GM23338 (cell line): ENCODE measurements at regions not wholly inside any gene's neighbourhood (a gene's known extent, or its start where the extent isn't known, plus 50 kb on each side); places are given as distances from the start of the nearest gene placed in this dataset.

Source experiments
- ATAC-seq: fragments of 200-7000 bp; cut with Tn5 transposase; 3 replicates; pipeline ENCODE4 v1.9.1; 2020
- DNase-seq: peaks from one replicate; pipeline ENCODE4 v3.0.0-alpha.2; 2015; ENCODE audit warnings: low spot score
- H2AFZ ChIP-seq: fragments of 200-600 bp; sonication (generic); 2 replicates; pipeline ENCODE4 v1.8.0; 2016; ENCODE audit warnings: antibody characterized with exemption, mild to moderate bottlenecking, moderate library complexity
- H3F3A ChIP-seq: fragments of 200-600 bp; sonication (generic); replicated peaks from 2 replicates; pipeline ENCODE4 v1.8.0; 2017; ENCODE audit warnings: antibody characterized with exemption, mixed run types, low read depth
- H3K27ac ChIP-seq: fragments of 200-600 bp; sonication (generic); 2 replicates; pipeline ENCODE4 v1.6.1; 2016; ENCODE audit warnings: low read depth
- H3K27me3 ChIP-seq: fragments of 200-600 bp; sonication (generic); 2 replicates; pipeline ENCODE4 v1.8.0; 2016; ENCODE audit warnings: mild to moderate bottlenecking, mixed run types, moderate library complexity; ENCODE audit not compliant: insufficient read depth
- H3K36me3 ChIP-seq: fragments of 200-600 bp; sonication (generic); 2 replicates; pipeline ENCODE4 v1.8.0; 2016; ENCODE audit warnings: mild to moderate bottlenecking; ENCODE audit not compliant: insufficient read depth
- H3K4me1 ChIP-seq: fragments of 200-600 bp; sonication (generic); 2 replicates; pipeline ENCODE4 v1.8.0; 2016; ENCODE audit warnings: mild to moderate bottlenecking, moderate library complexity; ENCODE audit not compliant: insufficient read depth
- H3K4me2 ChIP-seq: fragments of 200-600 bp; sonication (generic); 2 replicates; pipeline ENCODE4 v1.7.1; 2017; ENCODE audit warnings: mixed run types
- H3K4me3 ChIP-seq: fragments of 200-600 bp; sonication (generic); 2 replicates; pipeline ENCODE4 v1.6.1; 2016; ENCODE audit warnings: mixed run types
- H3K79me2 ChIP-seq: fragments of 200-600 bp; sonication (generic); replicated peaks from 2 replicates; pipeline ENCODE4 v1.8.0; 2017; ENCODE audit warnings: mild to moderate bottlenecking; ENCODE audit not compliant: insufficient read depth
- H3K9me2 ChIP-seq: fragments of 200-600 bp; sonication (generic); 2 replicates; pipeline ENCODE4 v1.8.0; 2017; ENCODE audit not compliant: insufficient read depth
- H4K20me1 ChIP-seq: fragments of 200-600 bp; sonication (generic); replicated peaks from 2 replicates; pipeline ENCODE4 v1.8.0; 2017; ENCODE audit warnings: mild to moderate bottlenecking; ENCODE audit not compliant: insufficient read depth
- H3K27ac Mint-ChIP-seq: 2 replicates; pipeline ENCODE4 v1.8.0; 2020; ENCODE audit warnings: inconsistent platforms, mild to moderate bottlenecking, moderate library complexity, mixed read lengths
- H3K27me3 Mint-ChIP-seq: 3 replicates; pipeline ENCODE4 v1.8.0; 2022; ENCODE audit warnings: low read depth, mild to moderate bottlenecking, moderate library complexity, mixed read lengths, inconsistent platforms; ENCODE audit not compliant: insufficient read depth, poor library complexity
- H3K36me3 Mint-ChIP-seq: 3 replicates; pipeline ENCODE4 v1.8.0; 2021; ENCODE audit warnings: low read depth, mild to moderate bottlenecking, inconsistent platforms, moderate library complexity, mixed read lengths
- H3K4me1 Mint-ChIP-seq: 3 replicates; pipeline ENCODE4 v1.8.0; 2020; ENCODE audit warnings: mild to moderate bottlenecking, inconsistent platforms, mixed read lengths
- H3K4me3 Mint-ChIP-seq: 3 replicates; pipeline ENCODE4 v1.8.0; 2021; ENCODE audit warnings: moderate library complexity, mild to moderate bottlenecking, inconsistent platforms, mixed read lengths
- H3K9me3 Mint-ChIP-seq: 3 replicates; pipeline ENCODE4 v1.8.0; 2020; ENCODE audit warnings: moderate library complexity, mild to moderate bottlenecking, inconsistent platforms, mixed read lengths
- CREB1 ChIP-seq: fragments of 250-450 bp; sonication (Bioruptor Pico); IDR thresholded peaks from 2 replicates; pipeline ENCODE4 v1.5.0; 2020; ENCODE audit warnings: low read depth, mild to moderate bottlenecking, moderate library complexity
- CTCF ChIP-seq, 2 experiments: fragments of 200-600 bp in 1 of 2; sonication (generic) in 1 of 2; conservative IDR thresholded peaks; 2 replicates each; pipeline versions ENCODE4 v1.5.1 to v1.6.1; 2016 to 2017; ENCODE audit warnings: antibody characterized with exemption in 2 of 2, low read depth in 2 of 2, mild to moderate bottlenecking in 2 of 2, moderate library complexity in 1 of 2
- ETS1 ChIP-seq: IDR thresholded peaks from 2 replicates; pipeline ENCODE4 v1.6.1; 2016; ENCODE audit warnings: antibody characterized with exemption
- EZH2 ChIP-seq: fragments of 200-600 bp; sonication (generic); IDR thresholded peaks from one replicate; pipeline ENCODE4 v1.8.0; 2017; ENCODE audit warnings: antibody characterized with exemption, mild to moderate bottlenecking, low read depth; ENCODE audit not compliant: unreplicated experiment
- EZH2phosphoT487 ChIP-seq: fragments of 200-600 bp; sonication (generic); IDR thresholded peaks from one replicate; pipeline ENCODE4 v1.8.1; 2018; ENCODE audit warnings: antibody characterized with exemption; ENCODE audit not compliant: unreplicated experiment
- JUNB ChIP-seq: IDR thresholded peaks from one replicate; pipeline ENCODE4 v1.6.1; 2016; ENCODE audit warnings: antibody characterized with exemption; ENCODE audit not compliant: unreplicated experiment
- NANOG ChIP-seq: IDR thresholded peaks from 2 replicates; pipeline ENCODE4 v1.6.1; 2016; ENCODE audit warnings: antibody characterized with exemption, borderline replicate concordance
- POLR2AphosphoS5 ChIP-seq: IDR thresholded peaks from 2 replicates; pipeline ENCODE4 v1.6.1; 2016; ENCODE audit warnings: antibody characterized with exemption, low read depth
- REST ChIP-seq: IDR thresholded peaks from one replicate; pipeline ENCODE4 v1.6.1; 2018; ENCODE audit warnings: antibody characterized with exemption; ENCODE audit not compliant: unreplicated experiment
- STAT1 ChIP-seq: IDR thresholded peaks from one replicate; pipeline ENCODE4 v1.6.1; 2016; ENCODE audit warnings: antibody characterized with exemption; ENCODE audit not compliant: unreplicated experiment
- ZNF114 ChIP-seq: fragments of 250-450 bp; sonication (Bioruptor Pico); IDR thresholded peaks from 2 replicates; pipeline ENCODE4 v1.5.0; 2020; ENCODE audit warnings: mild to moderate bottlenecking, moderate library complexity
- ZNF331 ChIP-seq: fragments of 250-450 bp; sonication (Bioruptor Pico); IDR thresholded peaks from 2 replicates; pipeline ENCODE4 v1.5.0; 2020; ENCODE audit warnings: low read depth, mild to moderate bottlenecking, moderate library complexity
- ZNF462 ChIP-seq: fragments of 250-450 bp; sonication (Bioruptor Pico); IDR thresholded peaks from 2 replicates; pipeline ENCODE4 v1.5.0; 2020; ENCODE audit warnings: mild to moderate bottlenecking, moderate library complexity

- TF ChIP-seq CREB1 (CRISPR knock-in tag), result peak; percentile 50
Measured at GRCh38 chr3:137582484-137582883, 181.6 kb upstream of the SOX14 start (continued).

GRCh38 chr3:137583256-137583655, 180.9 kb upstream of the SOX14 start:
- peaks cover 21% of the 10 kb centered on the region for H3K36me3 Mint-ChIP-seq
- H3K27me3 Mint-ChIP-seq, result no peaks in the 10 kb centered on the region
- no peak for ATAC-seq

More at GRCh38 chr3:137583256-137583655, 180.9 kb upstream of the SOX14 start:
- H3K4me2 ChIP-seq, result peak overlapping the region; percentile 8; the same call in 1 of the 2 replicates
- peaks cover 20% of the 10 kb centered on the region for H3K4me1 ChIP-seq
- TF ChIP-seq JUNB (no peak), CREB1 (CRISPR knock-in tag) (no peak), NANOG (no peak), EZH2 (no peak), CTCF (conservative IDR thresholded peaks at IDR 0.05; ENCODE audit: low read depth in 2 of 2) (no peak), POLR2AphosphoS5 (no peak), STAT1 (no peak), ETS1 (no peak), ZNF331 (CRISPR knock-in tag) (no peak), REST (no peak), ZNF114 (CRISPR knock-in tag) (no peak), EZH2phosphoT487 (no peak), ZNF462 (CRISPR knock-in tag) (no peak)
- DNase-seq, result no peak
- H3K36me3 ChIP-seq, result no peaks in the 10 kb centered on the region
- no peaks in the 10 kb centered on the region for H3K79me2 ChIP-seq
- no peaks in the 10 kb centered on the region for H3K27me3 ChIP-seq
- H3F3A ChIP-seq, result no peaks in the 10 kb centered on the region
- no peak overlapping the region for H3K4me3 ChIP-seq
- no peaks in the 10 kb centered on the region for H4K20me1 ChIP-seq
- Mint-ChIP-seq H3K4me3 (no peak overlapping the region), H3K4me1 (peaks cover 22% of the 10 kb centered on the region), H3K9me3 (peaks cover 25% of the 10 kb centered on the region), H3K27ac (no peak overlapping the region)
- H3K9me2 ChIP-seq, result no peaks in the 10 kb centered on the region
- H3K27ac ChIP-seq, result no peak overlapping the region
- H2AFZ ChIP-seq, result no peak overlapping the region
